CD4-positive, alpha-beta T cell (primary cell): ENCODE measurements at regions not wholly inside any gene's neighbourhood (a gene's known extent, or its start where the extent isn't known, plus 50 kb on each side); places are given as distances from the start of the nearest gene placed in this dataset.
"Not testable (repeated sequence)": the region's sequence is repeated elsewhere in the genome, so short reads cannot be mapped to it uniquely, and the experiment has no call there.

ENCODE experiments used
- ATAC-seq: fragments of 200-7000 bp; cut with Tn5 transposase; one replicate; pipeline ENCODE4 v1.10.0; 2022; ENCODE audit warnings: mild to moderate bottlenecking; ENCODE audit not compliant: poor library complexity
- CTCF ChIA-PET: fragments of 350-600 bp; sonication (Branson Sonifier 250); formaldehyde crosslinking; loops from one replicate; lab custom pipeline; 2021; ENCODE audit warnings: antibody characterized with exemption, inconsistent platforms; lab: Charles Lee
- POLR2A ChIA-PET: fragments of 350-600 bp; sonication (Branson Sonifier 250); formaldehyde crosslinking; loops from one replicate; lab custom pipeline; 2021; ENCODE audit warnings: antibody characterized with exemption, inconsistent platforms; lab: Charles Lee
- DNase-seq, 14 experiments: peaks; one replicate each; pipeline ENCODE4 v3.0.0-alpha.2; 2013 to 2020; ENCODE audit warnings: mixed read lengths in 2 of 14
- H3K27ac ChIP-seq, 2 donors: one replicate each; pipeline versions ENCODE4 v1.5.1 to v1.7.0; 2013; ENCODE audit warnings: low read length in 2 of 2, low read depth in 1 of 2, mild to moderate bottlenecking in 1 of 2
- H3K27me3 ChIP-seq, 2 experiments: 1 replicate in 1 of 2; 2 replicates in 1 of 2; pipeline versions ENCODE4 v1.6.1 to v1.7.0; 2013; ENCODE audit warnings: low read length in 2 of 2, control low read depth in 1 of 2, mild to moderate bottlenecking in 1 of 2, moderate library complexity in 1 of 2; ENCODE audit not compliant: insufficient read depth in 2 of 2, control insufficient read depth in 1 of 2
- H3K36me3 ChIP-seq: one replicate; pipeline ENCODE4 v1.6.1; 2013; ENCODE audit warnings: low read length, control low read depth; ENCODE audit not compliant: insufficient read depth
- H3K4me1 ChIP-seq: one replicate; pipeline ENCODE4 v1.6.1; 2013; ENCODE audit warnings: low read length, control low read depth; ENCODE audit not compliant: insufficient read depth
- H3K4me3 ChIP-seq: one replicate; pipeline ENCODE4 v1.5.1; 2013; ENCODE audit warnings: mild to moderate bottlenecking, low read length, moderate library complexity
- H3K9me3 ChIP-seq, 2 experiments: 1 replicate in 1 of 2; 2 replicates in 1 of 2; pipeline versions ENCODE4 v1.6.1 to v1.7.0; 2013; ENCODE audit warnings: low read length in 2 of 2, mild to moderate bottlenecking in 2 of 2, control low read depth in 1 of 2, moderate library complexity in 1 of 2; ENCODE audit not compliant: control insufficient read depth in 1 of 2, insufficient read depth in 1 of 2
- H3K27ac Mint-ChIP-seq: one replicate; pipeline ENCODE4 v1.8.0; 2020; ENCODE audit warnings: mixed read lengths
- H3K27me3 Mint-ChIP-seq: one replicate; pipeline ENCODE4 v1.8.0; 2021; ENCODE audit warnings: mixed read lengths
- H3K36me3 Mint-ChIP-seq: one replicate; pipeline ENCODE4 v1.8.0; 2021; ENCODE audit warnings: low read depth, mixed read lengths
- H3K4me1 Mint-ChIP-seq: one replicate; pipeline ENCODE4 v1.8.0; 2021; ENCODE audit warnings: low read depth, mixed read lengths
- H3K4me3 Mint-ChIP-seq: one replicate; pipeline ENCODE4 v1.8.0; 2020; ENCODE audit warnings: mild to moderate bottlenecking, mixed read lengths
- H3K9me3 Mint-ChIP-seq: one replicate; pipeline ENCODE4 v1.8.0; 2020; ENCODE audit warnings: mixed read lengths
- CTCF ChIP-seq: fragments of 200-600 bp; IDR thresholded peaks from one replicate; pipeline ENCODE4 v1.8.0; 2022; ENCODE audit warnings: antibody characterized with exemption, mild to moderate bottlenecking
- intact Hi-C, 2 experiments: fragments of 100-400 bp; cut with DNase I in 1 of 2; cut with micrococcal nuclease in 1 of 2; formaldehyde crosslinking; loops; one replicate each; pipeline versions ENCODE4 v1.15.1 to v1.9.0; 2023 to 2025; cut with DNase I, micrococcal nuclease

DNA sequence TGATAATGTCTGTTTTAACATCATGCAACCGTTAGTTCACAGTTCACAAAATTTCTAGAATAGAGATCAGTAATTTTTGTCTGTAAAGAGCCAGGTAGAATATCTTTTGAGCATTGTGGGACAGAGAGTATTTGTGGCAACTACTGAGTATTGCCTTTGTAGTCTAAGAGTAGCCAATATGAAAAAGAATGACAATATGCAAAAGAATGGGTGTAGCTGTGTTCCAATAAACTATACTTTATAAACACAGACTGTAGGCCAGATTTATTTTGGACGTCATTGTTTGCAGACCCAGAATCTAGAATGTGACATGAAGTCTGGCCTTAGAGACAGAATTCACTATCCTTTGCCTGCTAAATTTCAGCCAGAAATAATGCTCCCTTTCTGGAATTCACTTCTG is 694.1 kb upstream of the MMS22L start:
- no peak overlapping the region for H3K4me3 Mint-ChIP-seq
- no peak overlapping the region for H3K27ac Mint-ChIP-seq
- DNase-seq: no peak
- H3K36me3 ChIP-seq: no peaks in the 10 kb centered on the region
- no peaks in the 10 kb centered on the region for H3K36me3 Mint-ChIP-seq
- H3K27ac ChIP-seq: no peak overlapping the region
- H3K9me3 Mint-ChIP-seq: peaks cover 5% of the 10 kb centered on the region
- no peaks in the 10 kb centered on the region for H3K27me3 ChIP-seq
- no peak for TF ChIP-seq CTCF
- H3K4me3 ChIP-seq: no peak overlapping the region
- POLR2A ChIA-PET: no interaction called here
- no peaks in the 10 kb centered on the region for H3K27me3 Mint-ChIP-seq
- H3K9me3 ChIP-seq: peaks cover 0 to 9% of the 10 kb centered on the region in 2 experiments
- no peaks in the 10 kb centered on the region for H3K4me1 ChIP-seq
- CTCF ChIA-PET: no interaction called here
- ATAC-seq: no peak
- intact Hi-C loops: no loop called here
- no peaks in the 10 kb centered on the region for H3K4me1 Mint-ChIP-seq

DNA sequence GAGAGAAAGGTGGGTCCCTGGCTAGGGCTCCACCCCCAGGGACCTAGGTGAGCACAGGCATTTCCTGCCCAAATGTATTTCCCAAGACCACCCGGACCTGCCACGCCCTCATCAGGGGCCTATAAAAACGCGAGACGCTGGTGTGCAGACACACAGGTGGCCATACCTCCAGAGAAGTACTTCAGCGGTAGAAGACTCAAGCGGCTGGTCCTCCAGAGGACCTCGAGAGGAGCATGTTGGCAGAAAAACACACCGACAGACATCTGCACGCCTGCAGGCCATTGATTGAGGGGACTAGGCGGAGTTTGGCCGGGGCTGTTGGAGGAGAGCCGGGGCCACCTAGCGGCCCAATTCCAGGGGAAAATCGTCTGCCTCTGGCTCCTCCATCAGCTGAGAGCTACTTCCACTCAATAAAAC is 695.8 kb upstream of the MMS22L start:
- no peaks in the 10 kb centered on the region for H3K36me3 ChIP-seq
- no peak for TF ChIP-seq CTCF
- H3K4me1 Mint-ChIP-seq: no peaks in the 10 kb centered on the region
- ATAC-seq (no peak), DNase-seq (peak in 2 of 14 experiments; percentile 3 to 20)
- peaks cover 5% of the 10 kb centered on the region for H3K9me3 Mint-ChIP-seq
- H3K27ac Mint-ChIP-seq: no peak overlapping the region
- H3K4me1 ChIP-seq: no peaks in the 10 kb centered on the region
- no peak overlapping the region for H3K27ac ChIP-seq
- no peaks in the 10 kb centered on the region for H3K27me3 ChIP-seq
- intact Hi-C loops: no loop called here
- ChIA-PET POLR2A (no interaction called here), CTCF (no interaction called here)
- H3K27me3 Mint-ChIP-seq: no peaks in the 10 kb centered on the region
- peaks cover 0 to 9% of the 10 kb centered on the region in 2 experiments for H3K9me3 ChIP-seq
- H3K4me3 ChIP-seq: no peak overlapping the region
- H3K36me3 Mint-ChIP-seq: no peaks in the 10 kb centered on the region
- H3K4me3 Mint-ChIP-seq: no peak overlapping the region

DNA sequence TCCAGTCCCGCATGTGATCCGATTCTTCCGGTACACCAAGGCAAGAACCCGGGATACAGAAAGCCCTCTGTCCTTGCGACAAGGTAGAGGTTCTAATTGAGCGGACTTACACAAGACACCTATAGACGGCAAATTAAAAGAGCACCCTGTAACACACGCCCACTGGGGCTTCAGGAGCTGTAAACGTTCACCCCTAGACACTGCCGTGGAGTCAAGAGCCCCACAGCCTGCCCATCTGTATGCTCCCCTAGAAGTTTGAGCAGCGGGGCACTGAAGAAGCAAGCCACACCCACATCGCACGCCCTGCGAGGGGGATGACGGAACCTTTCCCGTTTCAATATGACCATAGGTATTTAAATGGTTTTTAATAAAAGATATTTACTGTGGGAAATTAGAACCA is 696.3 kb upstream of the MMS22L start:
- H3K27me3 ChIP-seq, H3K4me3 ChIP-seq, ATAC-seq, H3K4me1 Mint-ChIP-seq, CTCF ChIA-PET, H3K4me1 ChIP-seq, intact Hi-C loops, H3K9me3 ChIP-seq, DNase-seq, H3K27me3 Mint-ChIP-seq, H3K4me3 Mint-ChIP-seq, POLR2A ChIA-PET, H3K36me3 Mint-ChIP-seq, H3K9me3 Mint-ChIP-seq, H3K36me3 ChIP-seq, H3K27ac Mint-ChIP-seq, H3K27ac ChIP-seq: not testable (repeated sequence)

GRCh38 chr6:97989451-97989850 is 706.4 kb upstream of the MMS22L start:
- ChIA-PET CTCF (no interaction called here), POLR2A (no interaction called here)
- Histone ChIP-seq H3K27ac (no peak overlapping the region), H3K4me1 (no peaks in the 10 kb centered on the region), H3K9me3 (no peaks in the 10 kb centered on the region), H3K4me3 (no peak overlapping the region), H3K27me3 (no peaks in the 10 kb centered on the region), H3K36me3 (no peaks in the 10 kb centered on the region)
- Mint-ChIP-seq H3K27ac (no peak overlapping the region), H3K9me3 (peaks cover 2% of the 10 kb centered on the region), H3K36me3 (no peaks in the 10 kb centered on the region), H3K27me3 (no peaks in the 10 kb centered on the region), H3K4me3 (no peak overlapping the region), H3K4me1 (no peaks in the 10 kb centered on the region)
- DNase-seq: no peak
- ATAC-seq: no peak
- TF ChIP-seq CTCF: no peak
- intact Hi-C loops: no loop called here
